Mucosa of gallbladder (tissue), 1 donor: ENCODE measurements at regions not wholly inside any gene's neighbourhood (a gene's known extent, or its start where the extent isn't known, plus 50 kb on each side); places are given as distances from the start of the nearest gene placed in this dataset.

Experiments used
- DNase-seq: peaks from one replicate; pipeline ENCODE4 v3.0.0-alpha.2; 2020; ENCODE audit warnings: low spot score
- donor health status: DM: no; HTN: no; CAD: no.

GRCh38 chr16:76612497-76612896 lies 335.3 kb downstream of the CNTNAP4 start:
- no peak for DNase-seq

- no peak for DNase-seq
Observed at GRCh38 chr16:76614269-76614668, 337.1 kb downstream of the CNTNAP4 start.

GRCh38 chr16:76622876-76623275 lies 345.7 kb downstream of the CNTNAP4 start:
- no peak for DNase-seq

GRCh38 chr16:76634847-76635697 lies 357.9 kb downstream of the CNTNAP4 start:
- DNase-seq, result no peak

- DNase-seq, result peak; percentile 45
Observed at GRCh38 chr16:76639685-76640289, 362.6 kb downstream of the CNTNAP4 start.

GRCh38 chr16:76650582-76650981 lies 373.4 kb downstream of the CNTNAP4 start:
- DNase-seq, result no peak

- DNase-seq, result no peak
Observed at GRCh38 chr16:76653390-76654026, 376.3 kb downstream of the CNTNAP4 start.

GRCh38 chr16:76654088-76654820 lies 377.1 kb downstream of the CNTNAP4 start:
- no peak for DNase-seq

GRCh38 chr16:76656994-76657393 lies 379.8 kb downstream of the CNTNAP4 start:
- DNase-seq, result no peak

- no peak for DNase-seq
Observed at GRCh38 chr16:76661691-76662235, 384.6 kb downstream of the CNTNAP4 start.

- DNase-seq, result no peak
Observed at GRCh38 chr16:76665571-76666275, 388.5 kb downstream of the CNTNAP4 start.

GRCh38 chr16:76668207-76668725 lies 391.1 kb downstream of the CNTNAP4 start:
- DNase-seq, result no peak

GRCh38 chr16:76669288-76669687 lies 392.1 kb downstream of the CNTNAP4 start:
- DNase-seq, result no peak

- DNase-seq, result no peak
Observed at GRCh38 chr16:76670125-76670857, 393.1 kb downstream of the CNTNAP4 start.

- DNase-seq, result peak; percentile 56
Observed at GRCh38 chr16:76676356-76676755, 399.2 kb downstream of the CNTNAP4 start.

GRCh38 chr16:76681296-76681695 lies 404.1 kb downstream of the CNTNAP4 start:
- DNase-seq, result no peak

- no peak for DNase-seq
Observed at GRCh38 chr16:76683051-76683450, 405.9 kb downstream of the CNTNAP4 start.

- DNase-seq, result no peak
Observed at GRCh38 chr16:76696876-76697275, 419.7 kb downstream of the CNTNAP4 start.

- DNase-seq, result no peak
Observed at GRCh38 chr16:76705892-76706291, 428.7 kb downstream of the CNTNAP4 start.

GRCh38 chr16:76713191-76713590 lies 436.0 kb downstream of the CNTNAP4 start:
- DNase-seq, result no peak
